Esophagus squamous epithelium (tissue), 4 donors: ENCODE measurements at regions not wholly inside any gene's neighbourhood (a gene's known extent, or its start where the extent isn't known, plus 50 kb on each side); places are given as distances from the start of the nearest gene placed in this dataset.
"Not testable (repeated sequence)": the region's sequence is repeated elsewhere in the genome, so short reads cannot be mapped to it uniquely, and the experiment has no call there.

Experiments used
- CTCF ChIP-seq, 6 experiments: fragments of 450-650 bp in 4 of 6; fragments of 200-600 bp in 2 of 6; sonication (generic) in 2 of 6; IDR thresholded peaks; one replicate each; pipeline ENCODE4 v1.5.1; 2016 to 2019; ENCODE audit warnings: antibody characterized with exemption in 6 of 6, mild to moderate bottlenecking in 4 of 6, moderate library complexity in 4 of 6
- POLR2A ChIP-seq, 4 donors: fragments of 450-650 bp; IDR thresholded peaks; one replicate each; pipeline ENCODE4 v1.6.1; 2017; ENCODE audit warnings: antibody characterized with exemption in 4 of 4, mild to moderate bottlenecking in 4 of 4, moderate library complexity in 3 of 4

GRCh38 chr6:105860927-105861326 is 225.2 kb upstream of the PRDM1 start:
- not testable (repeated sequence) for TF ChIP-seq CTCF, POLR2A (IDR thresholded peaks at IDR 0.05)
